ENCODE measurements at regions not wholly inside any gene's neighbourhood (a gene's known extent, or its start where the extent isn't known, plus 50 kb on each side); places are given as distances from the start of the nearest gene placed in this dataset.

GRCh38 chr10:78515038-78515872 is 481.6 kb downstream of the RPS24 start:
- H3K27ac Mint-ChIP-seq, result no peak overlapping the region
- Histone ChIP-seq H3K27me3 (ENCODE audit: insufficient read depth, low read length, poor library complexity, severe bottlenecking) (no peaks in the 10 kb centered on the region), H3K4me3 (ENCODE audit: low read length) (no peak overlapping the region), H3K27ac (ENCODE audit: low read depth, low read length) (no peak overlapping the region), H3K4me1 (ENCODE audit: insufficient read depth, low read length) (no peaks in the 10 kb centered on the region), H3K36me3 (ENCODE audit: insufficient read depth, low read length) (no peaks in the 10 kb centered on the region), H3K9me3 (ENCODE audit: low read length) (no peaks in the 10 kb centered on the region)
- H3K36me3 Mint-ChIP-seq, result peaks cover 0 to 3% (median 0%) of the 10 kb centered on the region in 3 donors
- H3K9me3 Mint-ChIP-seq, result no peaks in the 10 kb centered on the region
- H3K4me3 Mint-ChIP-seq, result no peak overlapping the region
- no peak for DNase-seq
- H3K27me3 Mint-ChIP-seq, result peaks cover 5 to 16% of the 10 kb centered on the region in 2 donors
- CTCF ChIA-PET, result no interaction called here
- POLR2A ChIA-PET, result no interaction called here
- H3K4me1 Mint-ChIP-seq, result no peaks in the 10 kb centered on the region

- no peak for DNase-seq
- H3K4me1 ChIP-seq (ENCODE audit: insufficient read depth, low read length), result no peaks in the 10 kb centered on the region
- ChIA-PET CTCF (no interaction called here), POLR2A (no interaction called here)
- no peaks in the 10 kb centered on the region for H3K9me3 Mint-ChIP-seq
- H3K9me3 ChIP-seq (ENCODE audit: low read length), result no peaks in the 10 kb centered on the region
- no peak overlapping the region for H3K27ac Mint-ChIP-seq
- H3K4me1 Mint-ChIP-seq, result no peaks in the 10 kb centered on the region
- no peaks in the 10 kb centered on the region for H3K36me3 ChIP-seq (ENCODE audit: insufficient read depth, low read length)
- H3K27me3 ChIP-seq (ENCODE audit: insufficient read depth, low read length, poor library complexity, severe bottlenecking), result no peaks in the 10 kb centered on the region
- no peak overlapping the region for H3K4me3 ChIP-seq (ENCODE audit: low read length)
- H3K27ac ChIP-seq (ENCODE audit: low read depth, low read length), result no peak overlapping the region
- peaks cover 5 to 16% of the 10 kb centered on the region in 2 donors for H3K27me3 Mint-ChIP-seq
- H3K36me3 Mint-ChIP-seq, result peaks cover 0 to 2% (median 0%) of the 10 kb centered on the region in 3 donors
- H3K4me3 Mint-ChIP-seq, result no peak overlapping the region
These were observed 482.1 kb downstream of the RPS24 start for GRCh38 chr10:78515873-78516153.

GRCh38 chr10:78516236-78516635 is 482.6 kb downstream of the RPS24 start:
- Mint-ChIP-seq H3K36me3 (peaks cover 0 to 2% (median 0%) of the 10 kb centered on the region in 3 donors), H3K27ac (no peak overlapping the region), H3K4me1 (no peaks in the 10 kb centered on the region), H3K9me3 (no peaks in the 10 kb centered on the region), H3K4me3 (no peak overlapping the region), H3K27me3 (peaks cover 5 to 14% of the 10 kb centered on the region in 2 donors)
- no peak for DNase-seq
- Histone ChIP-seq H3K9me3 (ENCODE audit: low read length) (no peaks in the 10 kb centered on the region), H3K27me3 (ENCODE audit: insufficient read depth, low read length, poor library complexity, severe bottlenecking) (no peaks in the 10 kb centered on the region), H3K4me1 (ENCODE audit: insufficient read depth, low read length) (peaks cover 2% of the 10 kb centered on the region), H3K27ac (ENCODE audit: low read depth, low read length) (no peak overlapping the region), H3K36me3 (ENCODE audit: insufficient read depth, low read length) (no peaks in the 10 kb centered on the region), H3K4me3 (ENCODE audit: low read length) (no peak overlapping the region)
- ChIA-PET POLR2A (no interaction called here), CTCF (no interaction called here)

GRCh38 chr10:78516756-78517155 is 483.1 kb downstream of the RPS24 start:
- Mint-ChIP-seq H3K27me3 (peaks cover 5 to 9% of the 10 kb centered on the region in 2 donors), H3K9me3 (no peaks in the 10 kb centered on the region), H3K27ac (no peak overlapping the region), H3K4me3 (no peak overlapping the region), H3K36me3 (peaks cover 0 to 2% (median 0%) of the 10 kb centered on the region in 3 donors), H3K4me1 (no peaks in the 10 kb centered on the region)
- Histone ChIP-seq H3K27me3 (ENCODE audit: insufficient read depth, low read length, poor library complexity, severe bottlenecking) (no peaks in the 10 kb centered on the region), H3K27ac (ENCODE audit: low read depth, low read length) (no peak overlapping the region), H3K4me1 (ENCODE audit: insufficient read depth, low read length) (peaks cover 4% of the 10 kb centered on the region), H3K36me3 (ENCODE audit: insufficient read depth, low read length) (no peaks in the 10 kb centered on the region), H3K9me3 (ENCODE audit: low read length) (no peaks in the 10 kb centered on the region), H3K4me3 (ENCODE audit: low read length) (no peak overlapping the region)
- ChIA-PET CTCF (no interaction called here), POLR2A (no interaction called here)
- DNase-seq, result no peak

- Mint-ChIP-seq H3K4me1 (no peaks in the 10 kb centered on the region), H3K4me3 (no peak overlapping the region), H3K27ac (peak overlapping the region in 1 of 8 donors; percentile 47), H3K36me3 (peaks cover 0 to 2% (median 0%) of the 10 kb centered on the region in 3 donors), H3K9me3 (no peaks in the 10 kb centered on the region), H3K27me3 (peaks cover 5 to 7% of the 10 kb centered on the region in 2 donors)
- no peaks in the 10 kb centered on the region for H3K9me3 ChIP-seq (ENCODE audit: low read length)
- ChIA-PET CTCF (no interaction called here), POLR2A (no interaction called here)
- H3K4me1 ChIP-seq (ENCODE audit: insufficient read depth, low read length), result peaks cover 4% of the 10 kb centered on the region
- no peak for DNase-seq
- no peak overlapping the region for H3K4me3 ChIP-seq (ENCODE audit: low read length)
- H3K36me3 ChIP-seq (ENCODE audit: insufficient read depth, low read length), result no peaks in the 10 kb centered on the region
- no peaks in the 10 kb centered on the region for H3K27me3 ChIP-seq (ENCODE audit: insufficient read depth, low read length, poor library complexity, severe bottlenecking)
- no peak overlapping the region for H3K27ac ChIP-seq (ENCODE audit: low read depth, low read length)
These were observed 484.6 kb downstream of the RPS24 start for GRCh38 chr10:78518224-78518623.

GRCh38 chr10:78520737-78521430 is 487.2 kb downstream of the RPS24 start:
- POLR2A ChIA-PET, result no interaction called here
- Mint-ChIP-seq H3K9me3 (no peaks in the 10 kb centered on the region), H3K27me3 (peaks cover 2 to 7% of the 10 kb centered on the region in 2 donors), H3K36me3 (no peaks in the 10 kb centered on the region), H3K4me1 (no peaks in the 10 kb centered on the region), H3K4me3 (no peak overlapping the region), H3K27ac (no peak overlapping the region)
- CTCF ChIA-PET, result no interaction called here
- Histone ChIP-seq H3K27me3 (ENCODE audit: insufficient read depth, low read length, poor library complexity, severe bottlenecking) (no peaks in the 10 kb centered on the region), H3K9me3 (ENCODE audit: low read length) (no peaks in the 10 kb centered on the region), H3K4me3 (ENCODE audit: low read length) (no peak overlapping the region), H3K36me3 (ENCODE audit: insufficient read depth, low read length) (no peaks in the 10 kb centered on the region), H3K4me1 (ENCODE audit: insufficient read depth, low read length) (peaks cover 4% of the 10 kb centered on the region), H3K27ac (ENCODE audit: low read depth, low read length) (no peak overlapping the region)
- DNase-seq, result peak in 1 of 5 donors; percentile 2

GRCh38 chr10:78523453-78523852 is 489.8 kb downstream of the RPS24 start:
- H3K36me3 ChIP-seq (ENCODE audit: insufficient read depth, low read length), result no peaks in the 10 kb centered on the region
- no peak overlapping the region for H3K27ac ChIP-seq (ENCODE audit: low read depth, low read length)
- no peak for DNase-seq
- no peaks in the 10 kb centered on the region for H3K36me3 Mint-ChIP-seq
- POLR2A ChIA-PET, result no interaction called here
- no peaks in the 10 kb centered on the region for H3K9me3 ChIP-seq (ENCODE audit: low read length)
- no peaks in the 10 kb centered on the region for H3K27me3 ChIP-seq (ENCODE audit: insufficient read depth, low read length, poor library complexity, severe bottlenecking)
- H3K4me3 ChIP-seq (ENCODE audit: low read length), result no peak overlapping the region
- CTCF ChIA-PET, result no interaction called here
- H3K4me1 ChIP-seq (ENCODE audit: insufficient read depth, low read length), result peaks cover 4% of the 10 kb centered on the region
- peaks cover 0 to 4% of the 10 kb centered on the region in 2 donors for H3K27me3 Mint-ChIP-seq
- no peaks in the 10 kb centered on the region for H3K4me1 Mint-ChIP-seq
- H3K9me3 Mint-ChIP-seq, result no peaks in the 10 kb centered on the region
- no peak overlapping the region for H3K27ac Mint-ChIP-seq
- H3K4me3 Mint-ChIP-seq, result no peak overlapping the region

GRCh38 chr10:78524342-78524741 is 490.7 kb downstream of the RPS24 start:
- no peak overlapping the region for H3K4me3 ChIP-seq (ENCODE audit: low read length)
- DNase-seq, result no peak
- H3K9me3 ChIP-seq (ENCODE audit: low read length), result no peaks in the 10 kb centered on the region
- H3K36me3 ChIP-seq (ENCODE audit: insufficient read depth, low read length), result no peaks in the 10 kb centered on the region
- Mint-ChIP-seq H3K4me1 (no peaks in the 10 kb centered on the region), H3K4me3 (no peak overlapping the region), H3K36me3 (no peaks in the 10 kb centered on the region), H3K27me3 (no peaks in the 10 kb centered on the region), H3K9me3 (no peaks in the 10 kb centered on the region), H3K27ac (no peak overlapping the region)
- CTCF ChIA-PET, result no interaction called here
- no peak overlapping the region for H3K27ac ChIP-seq (ENCODE audit: low read depth, low read length)
- H3K4me1 ChIP-seq (ENCODE audit: insufficient read depth, low read length), result peaks cover 4% of the 10 kb centered on the region
- POLR2A ChIA-PET, result no interaction called here
- H3K27me3 ChIP-seq (ENCODE audit: insufficient read depth, low read length, poor library complexity, severe bottlenecking), result no peaks in the 10 kb centered on the region

Data from CD8-positive, alpha-beta memory T cell (primary cell).